Breast epithelium (tissue), 3 donors: ENCODE measurements at regions not wholly inside any gene's neighbourhood (a gene's known extent, or its start where the extent isn't known, plus 50 kb on each side); places are given as distances from the start of the nearest gene placed in this dataset.

ENCODE experiments used
- CTCF ChIP-seq, 3 donors: fragments of 450-650 bp; IDR thresholded peaks; one replicate each; pipeline ENCODE4 v1.5.1; 2016 to 2017; ENCODE audit warnings: antibody characterized with exemption in 3 of 3, mild to moderate bottlenecking in 3 of 3, moderate library complexity in 3 of 3
- POLR2A ChIP-seq: fragments of 450-650 bp; IDR thresholded peaks from one replicate; pipeline ENCODE4 v1.6.1; 2016; ENCODE audit warnings: antibody characterized with exemption, mild to moderate bottlenecking, moderate library complexity
- POLR2AphosphoS5 ChIP-seq, 3 donors: sonication (generic); formaldehyde crosslinking; IDR thresholded peaks; one replicate each; pipeline ENCODE4 v1.6.1; 2017; ENCODE audit warnings: antibody characterized with exemption in 3 of 3

GRCh38 chr5:83846624-83847350 is 126.1 kb upstream of the HAPLN1 start:
- TF ChIP-seq CTCF (IDR thresholded peaks at IDR 0.05) (no peak), POLR2A (no peak), POLR2AphosphoS5 (IDR thresholded peaks at IDR 0.05) (no peak)
